A549 (cell line): ENCODE measurements at regions not wholly inside any gene's neighbourhood (a gene's known extent, or its start where the extent isn't known, plus 50 kb on each side); places are given as distances from the start of the nearest gene placed in this dataset.

Experiments
- CBX8 ChIP-seq: fragments of 200-600 bp; sonication (generic); IDR thresholded peaks from 2 replicates; pipeline ENCODE4 v1.6.1; 2016
- CTCF ChIP-seq: fragments of >200 bp; sonication (Bioruptor Twin); formaldehyde crosslinking; IDR thresholded peaks from 3 replicates; pipeline ENCODE4 v1.5.1; 2016
- EHMT2 ChIP-seq: fragments of 200-600 bp; sonication (generic); IDR thresholded peaks from 2 replicates; pipeline ENCODE4 v1.6.1; 2016; ENCODE audit warnings: antibody characterized with exemption, low read depth, mild to moderate bottlenecking, moderate library complexity
- POLR2A ChIP-seq: IDR thresholded peaks from 2 replicates; pipeline ENCODE4 v1.6.1; 2012; ENCODE audit warnings: mild to moderate bottlenecking, low read length
- RAD21 ChIP-seq, 2 experiments: fragments of >200 bp in 1 of 2; sonication (Bioruptor Twin) in 1 of 2; formaldehyde crosslinking in 1 of 2; IDR thresholded peaks in 1 of 2; conservative IDR thresholded peaks in 1 of 2; 2 replicates in 1 of 2; 3 replicates in 1 of 2; pipeline ENCODE4 v1.6.1; 2012 to 2018; ENCODE audit warnings: inconsistent platforms in 1 of 2
- RFX5 ChIP-seq: fragments of 450-650 bp; IDR thresholded peaks from 2 replicates; pipeline ENCODE4 v1.7.1; 2014; ENCODE audit warnings: antibody characterized with exemption, mild to moderate bottlenecking, moderate library complexity

GRCh38 chr4:53854991-53855568 is 209.3 kb downstream of the CHIC2 start:
- no peak for TF ChIP-seq CTCF
- TF ChIP-seq EHMT2: no peak
- TF ChIP-seq POLR2A: no peak
- TF ChIP-seq CBX8: no peak
- no peak for TF ChIP-seq RAD21 (conservative IDR thresholded peaks at IDR 0.05 in 1 of 2, IDR thresholded peaks at IDR 0.05 in 1 of 2)
- TF ChIP-seq RFX5: no peak
